ENCODE measurements at regions not wholly inside any gene's neighbourhood (a gene's known extent, or its start where the extent isn't known, plus 50 kb on each side); places are given as distances from the start of the nearest gene placed in this dataset.

DNA sequence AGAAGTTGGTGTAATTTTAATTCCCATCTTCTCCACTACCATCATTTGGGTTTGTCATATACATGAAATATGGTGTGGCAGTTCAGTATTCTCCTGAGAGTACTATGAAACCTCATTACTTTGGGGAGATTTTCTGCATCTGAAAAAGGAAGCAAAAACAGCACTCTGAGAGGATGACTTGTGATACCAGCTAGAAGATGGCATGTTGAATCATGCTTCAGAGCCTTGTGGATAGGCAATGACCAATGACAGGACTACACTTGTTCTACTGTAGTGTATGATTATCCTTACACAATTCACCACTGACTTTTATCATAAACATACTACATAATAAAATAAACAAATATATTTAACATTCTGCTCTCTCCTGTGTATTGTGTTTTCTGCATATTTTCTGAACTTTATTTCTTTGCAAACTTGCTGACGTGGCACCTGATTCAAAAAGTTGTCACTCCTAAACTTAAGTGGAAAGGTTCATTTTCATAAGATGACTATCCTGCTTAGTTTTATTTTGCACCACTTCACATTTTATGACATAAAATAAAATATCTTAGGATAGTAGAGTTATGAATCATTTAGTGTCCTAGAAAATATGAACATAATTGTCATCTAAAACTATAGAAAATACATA is 991.3 kb downstream of the FSTL5 start:
- Histone ChIP-seq H3K36me3 (no peaks in the 10 kb centered on the region), H3K27ac (no peak overlapping the region), H3K4me3 (no peak overlapping the region), H3K4me1 (no peaks in the 10 kb centered on the region), H3K9me3 (peaks cover 0 to 5% (median 0%) of the 10 kb centered on the region in 8 donors), H3K27me3 (replicated peaks in 1 of 7) (no peaks in the 10 kb centered on the region)
- no peak for DNase-seq
- intact Hi-C loops (cut with DNase I; ENCODE audit: low total_unique reads), result no loop called here
- no peak for TF ChIP-seq POLR2A (IDR thresholded peaks at IDR 0.05)
- TF ChIP-seq POLR2AphosphoS5 (IDR thresholded peaks at IDR 0.05), result no peak
- TF ChIP-seq, protein P1, sequence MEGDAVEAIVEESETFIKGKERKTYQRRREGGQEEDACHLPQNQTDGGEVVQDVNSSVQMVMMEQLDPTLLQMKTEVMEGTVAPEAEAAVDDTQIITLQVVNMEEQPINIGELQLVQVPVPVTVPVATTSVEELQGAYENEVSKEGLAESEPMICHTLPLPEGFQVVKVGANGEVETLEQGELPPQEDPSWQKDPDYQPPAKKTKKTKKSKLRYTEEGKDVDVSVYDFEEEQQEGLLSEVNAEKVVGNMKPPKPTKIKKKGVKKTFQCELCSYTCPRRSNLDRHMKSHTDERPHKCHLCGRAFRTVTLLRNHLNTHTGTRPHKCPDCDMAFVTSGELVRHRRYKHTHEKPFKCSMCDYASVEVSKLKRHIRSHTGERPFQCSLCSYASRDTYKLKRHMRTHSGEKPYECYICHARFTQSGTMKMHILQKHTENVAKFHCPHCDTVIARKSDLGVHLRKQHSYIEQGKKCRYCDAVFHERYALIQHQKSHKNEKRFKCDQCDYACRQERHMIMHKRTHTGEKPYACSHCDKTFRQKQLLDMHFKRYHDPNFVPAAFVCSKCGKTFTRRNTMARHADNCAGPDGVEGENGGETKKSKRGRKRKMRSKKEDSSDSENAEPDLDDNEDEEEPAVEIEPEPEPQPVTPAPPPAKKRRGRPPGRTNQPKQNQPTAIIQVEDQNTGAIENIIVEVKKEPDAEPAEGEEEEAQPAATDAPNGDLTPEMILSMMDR (IDR thresholded peaks at IDR 0.05 in 8 of 11, conservative IDR thresholded peaks at IDR 0.05 in 3 of 11), result no peak
- 81 to 88% (median 86%) methylated on average over 1 of the region's 1 CpG for WGBS, 5 donors

DNA sequence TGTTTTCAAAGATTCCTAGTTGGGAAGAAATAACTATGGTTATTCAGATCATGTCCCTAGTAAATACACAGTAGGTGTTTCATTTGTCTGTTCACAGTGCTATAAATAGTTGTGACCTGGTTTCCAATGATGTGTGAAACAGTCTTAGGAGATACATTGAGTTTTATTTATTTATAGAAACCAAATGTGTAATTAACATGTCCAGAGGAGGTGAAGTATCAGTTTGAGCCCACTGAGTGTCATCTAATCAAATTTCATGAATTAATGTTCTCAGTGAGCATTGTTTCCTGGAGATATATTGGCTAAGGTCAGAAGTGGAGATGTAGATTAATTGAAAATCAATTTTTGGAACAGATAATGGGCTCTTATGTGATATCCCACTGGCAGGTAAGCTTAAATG is 996.3 kb downstream of the FSTL5 start:
- Histone ChIP-seq H3K4me1 (no peaks in the 10 kb centered on the region), H3K4me3 (no peak overlapping the region), H3K9me3 (peaks cover 0 to 5% (median 0%) of the 10 kb centered on the region in 8 donors), H3K27ac (no peak overlapping the region), H3K36me3 (no peaks in the 10 kb centered on the region), H3K27me3 (replicated peaks in 1 of 7) (no peaks in the 10 kb centered on the region)
- intact Hi-C loops (cut with DNase I; ENCODE audit: low total_unique reads), result no loop called here
- DNase-seq, result no peak
- TF ChIP-seq POLR2AphosphoS5 (IDR thresholded peaks at IDR 0.05) (no peak), POLR2A (IDR thresholded peaks at IDR 0.05) (no peak)
- TF ChIP-seq, protein P1 (IDR thresholded peaks at IDR 0.05 in 8 of 11, conservative IDR thresholded peaks at IDR 0.05 in 3 of 11), result no peak

DNA sequence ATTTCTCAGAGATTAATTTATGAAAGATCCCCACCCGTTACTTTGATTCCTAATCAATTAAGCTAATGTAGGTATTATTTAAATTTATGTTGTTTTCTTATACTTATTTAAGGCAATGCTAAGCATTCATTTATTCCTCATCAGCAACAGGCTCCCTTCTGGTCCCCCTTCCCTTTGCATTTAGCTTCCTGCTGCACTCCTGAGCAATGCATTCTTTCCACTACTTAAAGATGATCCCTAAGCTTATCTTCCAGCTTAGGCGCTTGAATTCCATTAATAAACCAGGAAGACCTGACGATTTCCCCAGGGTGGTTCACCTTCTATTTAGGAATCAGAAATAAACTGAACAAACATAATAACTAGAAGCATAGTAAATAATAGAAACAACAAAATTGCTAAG is 1003.1 kb downstream of the FSTL5 start:
- DNase-seq, result no peak
- Histone ChIP-seq H3K27me3 (replicated peaks in 1 of 7) (no peaks in the 10 kb centered on the region), H3K27ac (no peak overlapping the region), H3K36me3 (no peaks in the 10 kb centered on the region), H3K4me1 (no peaks in the 10 kb centered on the region), H3K4me3 (no peak overlapping the region), H3K9me3 (no peaks in the 10 kb centered on the region)
- intact Hi-C loops (cut with DNase I; ENCODE audit: low total_unique reads), result no loop called here
- TF ChIP-seq POLR2AphosphoS5 (IDR thresholded peaks at IDR 0.05), result no peak
- TF ChIP-seq, protein P1 (IDR thresholded peaks at IDR 0.05 in 8 of 11, conservative IDR thresholded peaks at IDR 0.05 in 3 of 11), result no peak
- no peak for TF ChIP-seq POLR2A (IDR thresholded peaks at IDR 0.05)
- WGBS, 5 donors, result 49 to 61% (median 58%) methylated on average over 3 of the region's 3 CpGs

DNA sequence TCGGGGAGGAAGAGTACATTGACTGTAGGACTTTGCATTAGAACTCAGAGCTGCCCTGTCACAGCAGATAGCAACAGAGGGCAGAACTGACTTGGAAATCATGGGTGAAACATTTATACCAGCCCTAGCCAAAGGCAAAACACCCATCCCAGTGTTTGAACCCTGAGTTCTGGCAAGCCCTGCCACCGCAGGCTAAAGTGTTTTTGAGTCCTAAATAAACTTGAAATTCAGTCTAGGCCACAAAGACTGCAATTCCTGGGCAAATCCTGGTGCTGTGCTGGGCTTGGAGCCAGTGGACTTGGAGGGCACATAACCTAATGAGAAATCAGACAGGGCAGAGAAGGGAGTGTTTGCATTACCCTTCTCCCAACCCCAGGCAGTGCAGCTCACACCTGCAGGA is 1015.7 kb downstream of the FSTL5 start:
- Histone ChIP-seq H3K4me1 (no peaks in the 10 kb centered on the region), H3K36me3 (no peaks in the 10 kb centered on the region), H3K4me3 (no peak overlapping the region), H3K27me3 (replicated peaks in 1 of 7) (no peaks in the 10 kb centered on the region), H3K9me3 (peaks cover 0 to 13% (median 5%) of the 10 kb centered on the region in 8 donors), H3K27ac (no peak overlapping the region)
- WGBS, 5 donors, result 54 to 73% (median 63%) methylated on average over 2 of the region's 2 CpGs
- no peak for DNase-seq
- TF ChIP-seq, protein P1 (IDR thresholded peaks at IDR 0.05 in 8 of 11, conservative IDR thresholded peaks at IDR 0.05 in 3 of 11), result no peak
- TF ChIP-seq POLR2A (IDR thresholded peaks at IDR 0.05) (no peak), POLR2AphosphoS5 (IDR thresholded peaks at IDR 0.05) (no peak)
- intact Hi-C loops (cut with DNase I; ENCODE audit: low total_unique reads), result no loop called here

Data from spleen (tissue), 11 donors.